Thyroid gland (tissue), 4 donors: ENCODE measurements at regions not wholly inside any gene's neighbourhood (a gene's known extent, or its start where the extent isn't known, plus 50 kb on each side); places are given as distances from the start of the nearest gene placed in this dataset.
"Not testable (repeated sequence)": the region's sequence is repeated elsewhere in the genome, so short reads cannot be mapped to it uniquely, and the experiment has no call there.

Experiments
- CTCF ChIP-seq, 6 experiments: fragments of 200-600 bp in 3 of 6; fragments of 450-650 bp in 3 of 6; sonication (generic) in 3 of 6; IDR thresholded peaks; one replicate each; pipeline ENCODE4 v1.5.1; 2016 to 2019; ENCODE audit warnings: antibody characterized with exemption in 6 of 6, mild to moderate bottlenecking in 2 of 6, inconsistent platforms in 1 of 6, moderate library complexity in 1 of 6
- POLR2A ChIP-seq, 2 donors: fragments of 450-650 bp; IDR thresholded peaks; one replicate each; pipeline ENCODE4 v1.6.1; 2017; ENCODE audit warnings: antibody characterized with exemption in 2 of 2, mild to moderate bottlenecking in 2 of 2, moderate library complexity in 1 of 2

GRCh38 chr2:94587042-94587441 is 284.2 kb upstream of the TEKT4 start:
- not testable (repeated sequence) for TF ChIP-seq POLR2A, CTCF (IDR thresholded peaks at IDR 0.05)
